HG03521 (cell line): ENCODE measurements at regions not wholly inside any gene's neighbourhood (a gene's known extent, or its start where the extent isn't known, plus 50 kb on each side); places are given as distances from the start of the nearest gene placed in this dataset.
A peak's percentile ranks its signal among the peaks of the same experiment; 100 is the strongest.

Experiments
- ATAC-seq: cut with Tn5 transposase; IDR thresholded peaks from one replicate; pipeline ENCODE4 v1.9.1; 2021; ENCODE audit warnings: mild to moderate bottlenecking, moderate library complexity; ENCODE audit not compliant: unreplicated experiment

- no peak for ATAC-seq
Observed at GRCh38 chr15:46300716-46301115, 665.9 kb downstream of the SQOR start.

GRCh38 chr15:46301291-46301690 is 666.5 kb downstream of the SQOR start:
- no peak for ATAC-seq

DNA sequence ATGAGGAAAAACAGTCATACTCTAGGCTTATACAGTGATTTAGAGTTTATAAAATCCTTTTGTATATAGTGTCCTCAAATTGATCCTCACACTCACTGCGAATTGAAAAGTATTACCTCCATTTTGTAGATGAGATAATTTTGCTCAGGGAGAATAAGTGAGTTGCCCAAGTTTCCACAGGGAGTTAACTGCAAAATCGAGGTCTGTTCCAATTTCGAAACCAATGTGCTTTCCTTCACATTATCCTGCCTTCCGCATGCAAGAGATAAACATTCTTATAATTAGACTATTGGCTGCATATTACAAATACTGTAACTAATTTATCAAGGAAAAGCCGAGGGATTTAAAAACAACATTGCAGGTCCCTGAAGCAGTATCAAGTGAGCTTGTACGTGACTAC is 667.0 kb downstream of the SQOR start:
- no peak for ATAC-seq

DNA sequence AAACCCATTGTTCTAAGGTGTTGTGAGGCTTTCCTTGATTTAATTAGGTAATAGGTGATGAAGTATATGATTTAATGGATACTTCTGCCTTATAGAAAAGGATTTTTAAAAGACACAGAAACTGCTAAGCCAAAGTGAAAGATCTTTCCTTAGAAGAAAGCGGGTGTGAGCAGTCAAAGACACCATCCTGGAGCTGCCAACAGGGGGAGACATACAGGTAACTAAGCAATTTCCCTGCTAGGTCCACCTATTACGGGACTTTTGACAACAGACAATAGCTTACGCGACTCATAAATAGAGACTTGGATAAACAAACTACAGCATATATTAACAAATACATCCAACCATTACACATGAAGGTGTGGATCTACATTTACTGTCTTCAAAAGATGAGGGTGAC is 669.5 kb downstream of the SQOR start:
- ATAC-seq, result no peak

DNA sequence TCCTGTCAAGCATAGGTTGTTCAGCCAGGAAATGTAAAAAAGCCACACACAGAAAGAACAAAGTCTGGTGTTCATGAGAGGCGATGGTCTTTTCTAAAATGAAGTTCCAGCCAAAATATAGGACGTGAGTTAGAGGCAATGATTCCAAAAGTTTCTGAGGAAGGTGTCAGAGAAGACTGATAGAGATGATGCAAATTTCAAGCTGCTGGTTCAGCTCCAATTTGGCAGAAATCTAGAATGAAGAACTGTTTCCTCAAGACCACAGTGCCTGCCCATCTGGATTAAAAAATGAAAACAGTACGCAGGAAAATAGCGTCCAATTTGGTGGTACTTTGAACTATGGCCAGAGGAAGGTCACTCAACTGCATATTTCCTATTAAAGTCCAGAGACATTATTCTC is 672.9 kb downstream of the SQOR start:
- no peak for ATAC-seq

DNA sequence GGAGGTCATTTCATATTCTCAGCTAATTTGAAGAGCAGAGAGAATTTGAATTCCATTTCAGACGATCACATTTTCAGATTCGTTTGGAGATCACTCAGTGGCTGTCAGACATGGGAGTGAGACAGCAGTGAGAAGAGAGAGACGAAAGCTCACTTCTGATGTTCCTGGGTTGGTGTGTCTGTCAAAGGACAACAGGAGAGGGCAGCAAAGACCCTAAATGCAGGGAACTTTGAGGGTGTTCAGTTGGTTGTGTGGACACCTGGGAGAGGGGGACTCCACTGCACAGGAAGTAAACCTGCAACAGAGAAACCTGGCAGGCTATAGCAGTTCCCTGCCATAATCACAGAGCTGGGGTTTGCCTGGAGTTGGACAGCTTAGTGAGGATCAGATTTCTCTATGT is 675.1 kb downstream of the SQOR start:
- ATAC-seq, result no peak

- peak; percentile 92 for ATAC-seq
Observed at GRCh38 chr15:46312133-46312740, 677.4 kb downstream of the SQOR start.

GRCh38 chr15:46315434-46315833 is 680.6 kb downstream of the SQOR start:
- ATAC-seq, result no peak

DNA sequence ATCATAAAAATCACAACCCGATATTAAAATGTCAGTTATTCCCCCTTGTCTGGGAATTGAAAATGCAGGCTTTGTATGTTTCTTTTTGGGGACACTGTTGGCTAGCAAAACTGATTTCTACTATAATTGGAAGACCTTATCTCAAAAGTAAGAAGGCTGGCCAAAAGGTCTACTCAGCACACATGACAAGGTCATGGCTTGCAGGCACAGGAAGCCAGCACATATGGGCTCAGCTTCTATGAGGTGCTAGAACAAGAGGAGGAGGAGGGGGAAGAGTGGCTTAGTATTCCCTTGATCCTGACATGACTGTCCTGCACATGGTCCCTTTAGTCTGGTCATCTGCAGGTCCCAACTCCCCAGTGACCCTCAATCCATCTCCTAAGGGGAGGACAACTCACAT is 681.2 kb downstream of the SQOR start:
- no peak for ATAC-seq

GRCh38 chr15:46317029-46317428 is 682.2 kb downstream of the SQOR start:
- no peak for ATAC-seq

DNA sequence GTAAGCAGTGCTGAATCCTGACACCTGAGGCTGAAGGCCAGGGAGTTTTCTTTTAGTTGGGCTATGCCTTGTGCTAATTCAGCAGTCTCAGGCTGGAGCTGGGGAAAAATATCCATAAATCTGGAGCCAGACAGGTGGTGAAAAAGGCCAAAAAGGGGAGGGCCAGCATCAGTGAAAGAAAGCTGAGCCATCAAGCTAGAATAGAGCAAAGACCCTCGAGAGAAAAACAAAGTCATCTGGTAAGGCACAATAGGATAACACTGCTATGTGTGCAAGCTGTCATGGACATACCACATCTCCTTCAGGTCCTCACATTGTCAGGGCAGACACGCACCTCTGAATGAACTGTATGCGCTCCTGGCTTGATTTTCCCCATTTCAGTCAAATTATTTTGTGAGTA is 687.9 kb downstream of the SQOR start:
- ATAC-seq, result no peak

DNA sequence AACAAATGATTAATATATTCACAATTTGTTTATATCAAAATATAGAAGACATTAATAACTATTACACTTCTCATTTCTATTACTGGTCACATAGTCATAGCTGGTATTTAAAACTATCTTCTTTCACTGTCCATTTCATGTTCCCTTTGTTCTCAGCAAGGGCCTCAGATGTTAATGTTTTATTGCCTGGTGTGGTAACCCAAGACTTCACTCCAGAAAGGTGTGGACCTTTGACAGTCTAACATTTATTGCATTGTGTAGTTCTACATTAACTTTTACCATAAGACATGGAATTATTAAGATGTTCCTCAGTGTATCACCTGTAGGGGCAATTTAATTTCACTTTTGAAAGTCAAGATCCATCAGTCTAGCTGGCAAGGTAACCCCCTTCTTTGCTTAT is 691.3 kb downstream of the SQOR start:
- no peak for ATAC-seq

DNA sequence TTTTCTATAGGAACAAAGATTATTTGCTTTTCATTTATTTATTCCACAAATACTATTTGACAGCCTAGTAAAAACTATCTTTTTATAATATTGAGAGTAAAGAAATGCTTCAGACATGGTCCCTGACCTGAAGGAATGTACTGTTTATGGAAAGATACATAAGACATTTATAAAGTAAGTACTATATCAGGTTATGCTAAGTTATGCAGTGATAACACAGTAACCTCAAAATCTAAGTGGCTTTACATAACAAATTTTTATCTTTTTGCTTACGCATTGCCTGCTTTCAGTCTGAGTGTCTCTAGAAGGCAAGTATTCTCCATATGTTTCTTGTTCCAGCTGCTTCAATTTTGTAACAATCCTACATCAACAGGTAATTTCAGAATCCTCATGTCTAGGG is 694.0 kb downstream of the SQOR start:
- no peak for ATAC-seq

- no peak for ATAC-seq
Observed at GRCh38 chr15:46329876-46330275, 695.0 kb downstream of the SQOR start.

DNA sequence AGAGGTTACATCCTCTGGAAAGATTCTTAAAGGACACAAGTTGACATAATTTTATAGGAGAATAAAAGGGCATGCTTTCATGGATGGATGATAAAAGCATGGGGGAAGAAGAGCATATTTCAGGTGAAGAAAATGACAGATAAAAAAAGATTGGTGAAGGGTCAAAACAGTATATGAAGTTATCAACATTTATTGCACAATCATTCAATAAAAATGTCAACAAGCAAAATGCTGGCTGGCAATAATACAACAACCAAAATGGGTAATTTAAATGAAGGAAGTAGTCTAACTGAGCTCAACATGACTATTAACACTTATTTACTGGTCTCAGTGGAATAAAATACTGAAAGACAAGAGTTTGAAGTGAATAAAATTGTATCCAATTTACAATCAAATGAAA is 696.7 kb downstream of the SQOR start:
- ATAC-seq, result no peak

GRCh38 chr15:46343196-46343935 is 708.5 kb downstream of the SQOR start:
- ATAC-seq, result no peak

- ATAC-seq, result no peak
Observed at GRCh38 chr15:46344115-46344724, 709.4 kb downstream of the SQOR start.

DNA sequence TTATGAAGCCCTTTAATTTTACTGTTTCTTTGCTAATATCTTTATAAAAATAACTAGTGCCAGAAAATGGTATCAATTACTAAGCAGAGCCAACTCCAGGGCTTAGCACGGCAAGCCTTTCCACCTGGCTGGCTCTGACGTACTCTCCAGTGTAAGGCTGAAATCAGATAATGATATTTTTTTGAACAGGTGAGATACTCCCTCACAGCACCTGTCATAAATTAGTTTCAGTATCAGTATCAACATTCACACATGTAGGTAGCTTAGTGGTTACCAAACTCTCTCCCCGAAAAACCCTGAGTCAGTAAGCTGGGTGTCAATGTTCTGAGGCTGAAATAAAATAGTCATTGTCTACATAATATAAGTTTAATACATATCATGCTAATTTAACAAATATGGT is 710.1 kb downstream of the SQOR start:
- no peak for ATAC-seq

GRCh38 chr15:46354443-46354842 is 719.6 kb downstream of the SQOR start:
- no peak for ATAC-seq

DNA sequence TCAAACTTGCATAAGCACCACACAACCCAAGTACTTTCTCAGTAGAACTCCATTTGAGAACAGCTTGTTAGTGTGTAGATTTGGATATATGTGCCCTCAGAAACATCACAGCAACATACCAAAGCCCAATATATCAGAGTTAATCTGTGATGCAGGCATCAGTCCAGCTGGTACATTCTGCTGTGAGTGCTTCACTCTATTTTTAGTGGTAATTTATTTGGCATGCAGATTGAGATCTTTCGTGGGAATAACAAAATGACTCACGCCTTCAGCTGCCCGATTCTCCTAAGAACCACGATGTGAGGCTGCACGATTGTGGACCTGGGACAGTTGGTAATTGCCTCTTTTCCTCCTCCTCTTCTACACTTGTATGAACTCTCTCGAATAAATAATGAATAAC is 730.7 kb downstream of the SQOR start:
- ATAC-seq, result no peak

- ATAC-seq, result no peak
Observed at GRCh38 chr15:46366360-46367007, 731.7 kb downstream of the SQOR start.

- ATAC-seq, result no peak
Observed at GRCh38 chr15:46383978-46384377, 749.1 kb downstream of the SQOR start.
